ENCODE measurements at regions not wholly inside any gene's neighbourhood (a gene's known extent, or its start where the extent isn't known, plus 50 kb on each side); places are given as distances from the start of the nearest gene placed in this dataset.

GRCh38 chr20:43863821-43864544, 50.7 kb upstream of the TOX2 start:
- no peak for DNase-seq (ENCODE audit: low read depth)

DNA sequence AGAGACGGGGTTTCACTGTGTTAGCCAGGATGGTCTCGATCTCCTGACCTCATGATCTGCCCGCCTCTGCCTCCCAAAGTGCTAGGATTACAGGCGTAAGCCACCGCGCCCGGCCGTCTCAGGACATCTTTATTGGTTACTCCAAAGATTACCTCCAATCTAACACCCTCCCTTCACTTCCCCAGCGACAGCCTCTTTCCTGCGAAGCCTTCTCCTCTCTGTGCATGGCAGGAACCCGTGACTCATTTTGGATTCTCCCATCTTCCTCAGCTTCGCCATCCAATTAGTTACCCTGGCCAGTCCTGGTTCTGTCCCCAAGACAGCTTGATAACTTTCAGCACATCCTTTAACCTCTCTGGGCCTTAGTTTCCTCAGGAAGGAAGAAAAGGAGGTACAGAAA, 51.3 kb upstream of the TOX2 start:
- DNase-seq (ENCODE audit: low read depth): no peak

GRCh38 chr20:43862438-43862837, 52.2 kb upstream of the TOX2 start:
- no peak for DNase-seq (ENCODE audit: low read depth)

DNA sequence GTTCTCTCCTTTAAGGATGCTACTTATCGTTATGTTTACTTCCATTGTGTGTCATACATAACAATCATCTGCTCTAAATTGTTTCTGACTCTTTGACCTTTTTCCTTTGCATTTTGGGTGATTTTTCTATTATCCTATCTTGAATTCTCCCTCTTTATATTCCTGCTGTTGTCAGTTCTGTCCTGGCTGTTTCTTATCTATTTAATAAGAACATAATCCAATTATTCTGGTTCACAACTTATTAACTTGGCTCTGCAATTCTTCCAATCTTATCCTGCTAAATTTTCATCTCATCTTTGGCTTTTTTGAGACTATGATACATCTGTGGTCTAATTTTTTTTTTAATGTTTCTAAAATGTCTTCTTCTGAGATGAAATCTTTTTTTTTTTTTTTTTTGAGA, 54.7 kb upstream of the TOX2 start:
- no peak for DNase-seq (ENCODE audit: low read depth)

- DNase-seq (ENCODE audit: low read depth): no peak
Measured at GRCh38 chr20:43857932-43858331, 56.7 kb upstream of the TOX2 start.

DNA sequence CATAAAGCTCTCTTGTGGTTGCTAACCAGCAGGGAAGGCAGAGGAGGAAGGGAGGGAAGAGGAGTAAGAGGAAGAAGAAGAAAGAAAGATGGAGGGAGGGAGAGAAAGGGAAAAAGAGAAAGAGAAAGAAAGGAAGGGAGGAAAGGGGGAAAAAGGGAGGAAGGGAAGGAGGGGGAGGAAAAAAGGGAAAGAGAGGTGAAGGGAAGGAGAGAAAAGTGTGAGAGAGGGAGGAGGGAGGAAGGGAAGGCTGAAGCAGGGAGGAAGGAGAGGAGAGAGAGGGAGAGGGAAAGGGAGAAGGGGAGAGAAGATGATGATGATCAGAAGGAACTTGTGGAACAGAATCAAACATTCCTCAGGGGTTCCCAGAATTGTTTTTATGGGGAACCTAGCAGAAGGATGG, 57.5 kb upstream of the TOX2 start:
- DNase-seq (ENCODE audit: low read depth): no peak

- DNase-seq (ENCODE audit: low read depth): no peak
Measured at GRCh38 chr20:43855803-43856202, 58.8 kb upstream of the TOX2 start.

DNA sequence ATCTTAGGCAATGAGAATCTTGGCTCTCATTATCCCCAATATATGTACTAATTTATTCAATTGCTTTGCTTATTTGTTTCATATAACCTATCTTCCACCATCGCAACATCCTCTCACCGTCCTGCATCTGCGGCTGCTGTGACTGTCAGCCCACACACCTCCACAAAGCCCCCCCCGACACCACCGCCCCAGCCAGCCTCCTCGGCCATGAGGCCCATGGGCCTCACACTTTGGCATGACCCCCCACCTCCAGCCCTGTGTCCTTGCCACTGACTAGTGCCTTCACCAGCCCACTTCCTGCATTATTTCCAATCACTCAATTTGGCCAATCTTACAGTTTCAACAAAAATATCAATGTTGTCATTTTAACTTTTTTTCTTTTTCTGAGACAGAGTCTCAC, 60.7 kb upstream of the TOX2 start:
- DNase-seq (ENCODE audit: low read depth): no peak

DNA sequence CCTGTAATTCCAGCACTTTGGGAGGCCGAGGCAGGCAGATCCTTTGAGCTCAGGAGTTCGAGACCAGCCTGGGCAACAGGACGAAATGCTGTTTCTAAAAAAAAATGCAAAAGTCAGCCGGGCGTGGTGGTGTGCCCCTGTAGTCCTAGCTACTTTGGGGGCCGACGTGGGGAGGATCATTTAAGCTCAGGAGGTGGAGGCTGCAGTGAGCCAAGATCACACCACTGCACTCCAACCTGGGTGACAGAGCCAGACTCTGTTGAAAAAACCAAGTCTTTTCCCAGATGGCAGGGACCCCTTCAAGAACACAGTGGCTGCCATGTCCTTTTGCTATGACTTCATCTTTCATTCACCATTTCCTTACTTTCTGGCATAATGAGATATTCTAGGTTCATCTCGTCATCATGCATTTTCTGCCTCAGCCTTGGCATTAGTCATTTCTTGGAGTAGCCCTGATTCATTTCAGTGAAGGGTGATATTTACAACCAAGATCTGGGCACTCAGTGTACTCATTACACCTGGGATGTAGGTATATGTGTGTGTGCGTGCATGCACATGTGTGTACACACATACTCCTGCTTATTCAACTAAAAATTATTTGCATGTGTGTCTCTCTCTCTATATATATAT, 61.4 kb upstream of the TOX2 start:
- DNase-seq (ENCODE audit: low read depth): no peak

DNA sequence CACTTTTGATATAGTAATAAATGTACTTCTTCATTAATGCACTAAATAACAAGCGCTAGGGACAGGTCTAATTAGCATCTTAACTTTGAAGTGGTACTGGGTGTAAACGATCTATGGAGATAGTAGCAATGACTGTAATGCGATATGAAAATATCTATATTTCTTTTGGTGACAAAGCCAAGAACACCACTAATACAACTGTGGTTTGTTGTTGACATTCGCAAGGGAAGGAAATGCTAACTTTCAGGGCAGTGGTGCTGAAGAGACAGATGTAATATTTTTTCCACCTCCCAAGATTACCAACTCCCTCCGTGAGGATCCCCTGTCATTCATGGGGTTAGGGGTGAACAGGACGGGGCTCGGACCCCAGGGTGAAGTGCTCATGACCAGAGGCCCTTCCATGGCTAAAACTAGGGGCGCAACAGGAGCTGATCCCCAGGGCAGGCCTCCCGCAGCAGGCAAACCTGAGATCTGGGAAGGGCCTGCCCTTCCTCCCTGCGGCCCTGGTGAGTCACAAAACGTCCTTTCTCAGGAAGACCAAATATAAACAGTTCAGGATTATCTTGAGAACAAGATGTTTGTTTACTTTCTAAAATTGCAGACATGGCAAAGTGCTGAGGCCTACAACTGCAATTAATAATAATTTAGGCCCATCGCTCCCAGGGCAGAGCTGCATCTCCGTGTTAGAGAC, 65.0 kb upstream of the TOX2 start:
- DNase-seq (ENCODE audit: low read depth): no peak

GRCh38 chr20:43846516-43846905, 68.1 kb upstream of the TOX2 start:
- no peak for DNase-seq (ENCODE audit: low read depth)

GRCh38 chr20:43844778-43845614, 69.7 kb upstream of the TOX2 start:
- no peak for DNase-seq (ENCODE audit: low read depth)

DNA sequence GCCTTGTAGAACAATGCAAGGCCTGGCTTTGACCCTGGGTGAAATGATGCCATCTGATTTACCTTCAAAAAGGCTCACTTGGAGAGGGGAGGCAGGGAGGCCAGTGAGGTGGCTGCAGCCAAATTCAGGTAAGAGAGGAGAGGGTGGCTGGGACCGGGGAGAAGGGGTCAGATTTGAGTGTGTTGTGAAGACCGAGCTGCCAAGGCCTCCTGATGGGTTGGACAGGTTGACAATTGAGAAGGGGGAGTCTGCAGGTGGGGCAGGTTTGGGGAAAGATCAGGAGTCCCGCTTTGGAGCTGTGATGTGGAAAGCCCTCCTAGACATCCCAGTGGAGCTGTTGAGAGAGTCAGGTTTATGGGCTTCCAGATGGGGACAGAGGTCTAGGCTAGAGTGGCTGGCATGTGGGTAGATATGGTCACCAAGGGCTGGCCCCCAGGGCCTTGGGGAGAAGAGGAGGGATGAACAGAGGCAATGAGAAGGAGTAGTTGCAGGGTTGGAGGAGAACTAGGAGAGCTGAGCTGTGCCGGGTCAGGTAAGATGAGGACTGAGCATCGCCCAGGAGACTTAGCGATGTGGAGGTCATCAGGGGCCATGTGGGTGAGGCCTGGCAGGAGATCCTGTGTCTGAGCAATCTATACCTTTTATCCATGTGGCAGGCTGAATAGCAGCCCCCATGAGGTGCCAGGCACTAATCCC, 70.5 kb upstream of the TOX2 start:
- DNase-seq (ENCODE audit: low read depth): no peak

DNA sequence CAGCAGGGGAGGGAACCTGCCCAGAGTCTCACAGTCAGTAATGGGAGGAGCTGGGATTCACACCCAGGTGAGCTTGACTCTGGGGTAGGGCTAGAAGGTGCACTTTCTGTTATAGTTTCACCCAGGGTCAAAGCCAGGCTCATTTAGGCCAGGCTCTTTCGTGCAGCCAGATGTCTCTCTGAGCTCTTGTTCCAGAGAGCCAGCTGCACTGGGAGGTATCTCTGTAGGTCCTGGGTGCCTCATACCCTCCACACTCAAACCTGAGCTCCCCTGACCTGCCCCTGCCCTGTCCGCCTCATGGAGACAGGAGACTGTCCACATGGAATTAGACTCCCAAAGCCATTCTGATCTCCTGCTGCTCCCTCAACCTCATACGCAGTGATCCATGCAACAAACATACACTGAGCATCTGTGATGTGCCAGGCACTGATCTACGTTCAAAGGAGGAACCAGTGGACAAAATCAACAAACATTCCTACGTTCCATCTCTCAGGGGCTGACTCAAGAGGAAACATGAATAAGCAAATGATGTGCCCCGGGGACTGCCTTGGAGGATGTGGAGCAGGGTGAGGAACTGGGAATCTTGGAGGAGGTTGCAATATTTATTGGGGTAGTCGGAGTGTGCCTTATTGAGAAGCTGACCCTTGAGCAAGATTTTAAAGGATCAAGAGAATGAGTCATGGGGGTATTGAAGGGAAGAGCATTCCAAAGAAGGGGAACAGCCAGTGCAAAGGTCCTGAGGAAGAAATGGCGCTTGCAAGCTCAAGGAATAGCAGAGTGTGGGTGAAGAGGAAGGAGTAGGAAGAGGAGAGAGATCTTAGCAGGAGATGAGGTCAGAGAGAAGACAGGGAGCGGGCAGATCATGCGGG, 71.3 kb upstream of the TOX2 start:
- DNase-seq (ENCODE audit: low read depth): no peak

DNA sequence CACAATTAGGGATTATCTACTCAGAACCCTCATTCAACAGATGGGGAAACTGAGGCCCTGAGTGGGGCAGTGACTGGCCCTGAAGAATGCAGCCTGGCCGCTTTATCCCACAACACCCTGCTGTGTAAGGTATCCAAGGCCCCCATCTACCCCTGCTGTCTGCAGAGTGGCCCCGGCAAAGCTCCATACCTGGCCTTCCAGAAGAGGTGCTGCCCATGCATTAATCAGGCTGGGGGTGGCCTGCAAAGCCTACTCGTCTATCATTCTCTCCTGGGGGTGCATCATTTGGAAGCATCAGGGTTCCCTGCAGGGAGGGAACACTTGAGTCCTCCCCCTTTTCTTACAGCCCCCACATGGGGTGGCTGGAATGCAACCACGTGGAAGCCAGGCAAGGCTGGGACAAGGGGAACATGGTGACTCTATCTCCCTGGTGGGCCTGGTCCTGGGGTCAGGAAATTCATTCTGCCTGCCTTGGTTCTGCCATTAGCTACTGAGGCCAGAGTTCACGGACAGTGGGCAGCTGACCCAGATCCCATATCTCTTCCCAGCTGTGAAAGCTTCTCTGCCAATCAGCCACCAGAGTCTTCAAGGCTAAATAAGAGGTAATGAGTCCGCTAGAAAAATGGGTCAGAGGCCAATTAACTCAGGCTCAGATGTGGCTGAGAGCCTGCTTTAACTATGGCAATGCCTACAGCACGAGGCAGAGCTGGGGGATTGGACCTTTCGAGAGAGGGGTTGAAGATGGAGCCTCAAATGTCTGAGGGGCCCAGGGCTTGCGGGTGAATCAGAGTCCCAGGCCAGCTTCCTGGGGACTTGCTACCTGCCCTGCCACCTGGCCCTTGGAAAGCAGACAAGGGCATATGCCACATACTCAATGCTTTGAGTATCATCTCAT, 72.3 kb upstream of the TOX2 start:
- DNase-seq (ENCODE audit: low read depth): no peak

DNA sequence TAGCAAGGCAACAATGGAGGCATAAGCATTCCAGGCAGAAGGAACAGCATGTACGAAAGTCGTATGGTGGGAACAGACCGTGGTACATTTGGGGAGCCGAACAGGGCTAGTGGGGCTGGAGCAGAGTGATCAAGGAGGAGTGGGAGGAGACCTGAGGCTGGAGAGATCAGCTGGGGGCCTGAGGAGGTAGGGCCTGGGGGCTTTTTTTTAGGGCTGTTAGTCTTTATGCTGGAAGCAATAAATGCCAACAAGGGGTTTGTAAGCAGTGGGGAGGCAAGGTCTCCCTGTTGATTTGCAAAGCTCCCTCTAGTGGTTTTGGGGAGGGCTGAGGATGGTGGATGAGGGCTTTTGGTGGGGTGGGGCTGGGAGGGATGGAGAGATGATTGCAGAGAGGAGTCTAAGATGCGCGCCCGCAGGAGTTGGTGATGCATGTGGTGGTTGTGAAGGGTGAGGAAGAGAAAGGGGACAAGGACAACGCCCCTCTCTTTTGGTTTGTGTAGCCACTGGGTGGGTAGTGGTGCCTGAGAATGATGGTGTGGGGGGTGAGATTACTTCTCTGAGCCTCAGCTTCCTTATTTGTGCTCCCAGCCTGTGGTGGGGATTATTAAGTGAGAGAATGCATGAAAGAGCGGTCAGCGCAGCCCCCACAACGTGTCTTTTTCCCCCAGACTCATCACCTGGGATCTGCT, 74.1 kb upstream of the TOX2 start:
- peak; percentile 5 for DNase-seq (ENCODE audit: low read depth)

DNA sequence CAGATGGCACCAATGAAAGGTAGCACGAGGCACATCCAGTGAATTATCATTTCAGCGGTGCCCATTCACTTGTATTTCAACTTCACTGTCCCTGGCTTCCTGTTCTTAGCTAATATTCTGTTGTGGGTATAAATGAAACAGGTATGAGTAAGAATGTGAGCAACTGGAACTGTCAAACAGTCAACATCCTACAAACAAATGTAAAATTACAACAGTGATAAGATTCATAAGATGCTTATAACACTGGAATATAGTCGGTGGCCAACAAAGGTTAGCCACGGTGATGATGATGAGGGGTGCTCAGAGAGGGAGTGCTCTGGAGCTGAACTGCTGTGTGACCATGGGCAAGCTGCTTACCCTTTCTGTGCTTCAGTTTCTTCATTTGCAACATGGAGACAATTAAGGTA, 74.9 kb upstream of the TOX2 start:
- DNase-seq (ENCODE audit: low read depth): no peak

- no peak for DNase-seq (ENCODE audit: low read depth)
Measured at GRCh38 chr20:43838703-43839060, 76.0 kb upstream of the TOX2 start.

Data from activated gamma-delta T cell treated with anti-CD3 and anti-CD28 coated beads, Interleukin-2, amount 50 U/mL, for 16 hours (primary cell).